ENCODE measurements at regions not wholly inside any gene's neighbourhood (a gene's known extent, or its start where the extent isn't known, plus 50 kb on each side); places are given as distances from the start of the nearest gene placed in this dataset.
"Not testable (repeated sequence)": the region's sequence is repeated elsewhere in the genome, so short reads cannot be mapped to it uniquely, and the experiment has no call there.

DNA sequence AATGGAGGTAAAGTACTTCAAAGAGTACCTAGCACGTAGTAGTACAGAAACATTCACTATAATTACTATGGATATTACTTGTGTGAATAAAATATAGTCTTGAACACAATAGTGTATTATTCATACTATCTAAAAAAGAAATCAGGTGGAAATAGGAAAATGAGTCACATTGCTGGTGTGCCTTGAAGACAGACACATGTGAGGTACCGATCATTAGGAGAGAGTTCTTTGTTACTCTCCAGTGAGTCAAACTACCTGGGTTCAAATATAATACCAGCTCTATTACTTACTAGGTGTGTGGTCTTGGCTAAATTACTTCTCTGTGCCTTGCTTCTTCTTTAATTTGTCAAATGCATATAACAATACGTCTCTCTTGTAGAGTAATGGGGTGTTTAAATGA, 50.8 kb upstream of the BEND6 start:
- no peak for DNase-seq (ENCODE audit: low read depth, low spot score)

DNA sequence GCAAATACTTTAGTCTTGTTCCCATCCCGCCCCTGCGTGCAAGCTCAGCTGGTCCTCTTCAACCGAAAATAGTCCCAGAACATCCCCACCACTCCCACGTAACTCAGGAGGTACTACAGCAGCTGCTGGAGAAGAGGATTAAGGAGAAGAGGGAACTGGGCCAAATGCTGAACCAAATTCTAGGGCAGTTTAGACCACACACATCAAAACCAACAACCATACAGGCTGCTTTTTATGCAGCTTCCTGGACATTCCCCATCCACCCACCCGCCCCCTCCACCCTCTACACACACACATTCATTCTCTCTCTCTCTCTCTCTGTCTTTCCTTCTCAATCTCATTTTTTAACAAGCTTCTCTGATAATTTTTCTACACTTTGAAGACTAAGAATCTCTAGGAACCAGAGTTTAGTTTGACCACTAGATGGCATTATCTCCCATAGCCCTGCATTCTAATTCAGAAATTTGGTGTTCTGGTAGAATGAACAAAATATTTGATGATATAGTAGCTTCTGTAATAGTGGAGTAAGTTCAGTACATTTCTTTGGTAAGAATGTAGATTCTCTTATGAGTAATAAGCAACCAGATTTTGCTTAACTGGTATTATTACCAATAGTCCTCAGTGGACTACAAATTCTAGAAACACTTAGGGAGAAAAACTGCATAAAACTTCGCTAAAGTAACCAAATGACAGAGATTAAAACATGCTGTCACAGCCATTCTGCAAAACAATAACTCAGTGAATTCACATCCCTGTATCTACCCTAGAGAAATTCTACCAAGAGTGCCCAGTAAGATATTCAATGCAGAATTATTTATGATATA, 52.1 kb upstream of the BEND6 start:
- no peak for DNase-seq (ENCODE audit: low read depth, low spot score)

DNA sequence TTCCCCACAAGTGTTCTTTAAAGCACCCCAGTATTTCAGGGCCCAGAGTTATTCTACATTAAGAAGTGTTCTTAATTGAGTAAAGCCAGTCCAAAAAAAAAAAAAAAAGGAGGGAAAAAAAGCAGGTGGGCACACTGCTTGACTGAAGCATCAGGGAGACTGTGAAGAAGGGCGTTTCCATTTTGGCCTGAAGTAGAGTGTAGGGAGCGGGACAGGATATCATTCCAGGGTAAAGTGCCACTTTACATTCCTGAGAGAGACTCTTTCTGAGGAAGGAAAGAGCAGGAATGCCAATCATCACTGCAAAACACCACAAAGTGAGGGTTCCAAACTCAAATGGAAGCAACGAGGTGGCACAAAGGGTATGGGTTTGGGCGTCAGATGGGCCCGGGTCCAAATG, 54.1 kb upstream of the BEND6 start:
- no peak for DNase-seq (ENCODE audit: low read depth, low spot score)

DNA sequence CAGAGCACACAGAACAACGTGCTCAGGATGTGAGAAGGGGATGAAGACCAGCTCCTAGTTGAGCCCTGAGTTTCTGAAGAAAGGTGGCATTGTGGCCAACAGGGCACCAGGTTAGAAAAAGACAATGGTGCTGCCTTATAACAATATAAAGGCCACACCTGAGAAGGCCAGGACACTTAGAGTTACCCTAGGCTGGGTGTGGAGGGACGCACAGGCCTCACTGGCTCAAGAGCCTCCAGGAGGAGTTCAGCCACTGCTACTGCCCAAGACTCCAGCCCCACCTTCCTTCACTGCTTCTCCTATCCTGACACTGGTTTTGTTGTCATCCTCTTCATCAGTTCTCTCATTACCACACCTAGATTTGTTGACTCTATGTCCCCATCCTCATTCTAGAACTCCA, 55.2 kb upstream of the BEND6 start:
- DNase-seq (ENCODE audit: low read depth, low spot score), result no peak

DNA sequence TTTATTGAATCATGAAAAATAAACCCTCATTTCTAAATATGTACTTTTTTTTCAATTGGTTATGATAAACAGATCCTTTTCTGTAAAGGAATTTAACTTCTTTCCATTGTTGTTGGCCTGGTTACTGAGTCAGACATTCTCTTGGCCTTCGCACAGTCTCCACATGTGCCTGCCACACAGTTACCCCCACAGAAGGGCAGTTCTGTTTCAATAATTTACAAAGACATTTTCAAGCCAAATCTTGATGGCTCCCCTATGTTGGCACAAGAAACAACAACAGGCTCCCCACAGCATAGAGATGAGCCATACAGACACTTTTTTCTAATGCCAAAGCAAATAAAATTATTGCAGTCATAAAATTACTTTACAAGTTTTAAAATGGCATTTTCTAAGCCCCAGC, 55.6 kb upstream of the BEND6 start:
- DNase-seq (ENCODE audit: low read depth, low spot score), result no peak

DNA sequence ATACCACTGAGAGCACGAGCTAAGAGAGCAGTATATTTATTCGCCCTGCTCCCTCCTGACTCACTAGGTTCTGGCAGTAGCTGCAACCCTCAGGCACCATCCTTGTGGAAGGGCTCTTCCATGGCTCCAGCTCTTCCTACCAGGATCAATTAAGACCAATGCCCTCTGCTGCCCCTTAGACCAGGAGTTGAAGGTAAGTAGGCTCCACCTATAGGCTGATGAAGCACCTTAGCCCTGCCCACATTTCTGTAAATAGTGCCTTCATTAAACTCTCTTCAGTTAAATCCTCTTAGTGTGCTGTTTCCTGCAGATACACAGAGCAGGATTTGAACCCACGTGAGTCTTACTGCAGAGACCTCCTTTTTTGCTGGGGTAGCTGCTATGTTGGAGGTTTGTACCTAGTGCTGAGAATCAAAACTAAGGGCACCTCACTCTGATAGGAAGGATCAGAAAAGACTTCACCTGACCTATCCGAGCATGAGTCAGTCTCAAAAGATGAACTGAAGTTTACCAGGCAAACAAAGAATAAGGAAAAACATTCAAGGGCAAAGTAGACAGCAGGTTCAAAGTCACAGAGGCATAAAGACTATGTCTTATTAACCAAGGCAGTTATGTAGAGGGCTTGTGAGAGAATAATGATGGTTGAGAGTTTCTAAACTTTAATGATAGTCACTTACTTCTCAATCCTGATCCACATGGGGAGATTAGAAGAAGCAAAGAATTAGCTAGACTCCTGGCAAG, 56.9 kb upstream of the BEND6 start:
- DNase-seq (ENCODE audit: low read depth, low spot score), result no peak

DNA sequence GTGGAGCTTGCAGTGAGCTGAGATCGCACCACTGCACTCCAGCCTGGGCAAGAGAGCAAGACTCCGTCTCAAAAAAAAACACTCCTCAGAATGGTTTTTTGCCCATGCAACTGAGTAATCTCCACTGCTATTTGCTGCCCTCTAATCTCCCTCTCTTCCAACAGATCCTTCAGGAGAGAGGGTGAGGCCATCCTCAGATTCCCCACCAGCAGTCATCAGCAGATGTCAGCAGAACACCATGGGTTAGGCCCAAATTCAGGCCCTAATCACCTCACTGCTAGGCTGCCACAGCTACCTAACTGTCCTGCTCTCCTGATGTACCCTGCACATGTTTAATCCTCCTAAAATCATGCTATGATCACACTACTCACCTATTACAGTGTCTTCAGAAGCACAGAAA, 63.2 kb upstream of the BEND6 start:
- no peak for DNase-seq (ENCODE audit: low read depth, low spot score)

DNA sequence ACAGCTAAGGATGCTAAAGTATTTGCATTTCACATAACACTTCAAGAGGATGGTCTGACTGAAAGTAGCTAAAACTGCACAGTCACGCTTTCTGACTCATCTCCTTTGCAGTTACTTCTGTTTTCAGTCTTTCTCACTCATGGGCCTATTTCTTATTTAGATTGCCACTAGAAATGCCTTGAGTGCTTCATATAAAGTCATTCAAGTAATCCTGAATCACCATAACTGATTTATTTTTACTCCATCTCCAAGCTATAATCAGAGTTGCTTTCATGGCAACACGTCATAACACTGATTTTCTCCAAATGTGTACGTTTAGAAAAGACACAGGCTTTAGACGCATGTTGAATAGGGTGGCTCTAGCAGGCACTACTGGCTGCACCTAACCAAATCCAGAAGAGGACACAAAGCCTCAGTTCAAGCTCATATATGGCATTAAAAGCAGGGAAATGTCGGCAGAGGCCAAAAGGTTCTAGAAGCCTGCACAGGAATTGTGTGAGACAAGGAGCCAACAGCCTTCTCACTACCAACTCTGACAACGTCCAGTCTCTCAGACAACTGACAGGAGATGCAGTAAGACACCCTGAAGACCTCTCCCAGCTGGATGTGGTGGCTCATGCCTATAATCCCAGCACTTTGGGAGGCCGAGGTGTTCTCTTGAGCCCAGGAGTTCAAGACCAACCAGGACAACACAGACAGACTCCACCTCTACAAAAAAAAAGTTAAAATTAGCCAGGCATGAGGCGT, 64.1 kb upstream of the BEND6 start:
- no peak for DNase-seq (ENCODE audit: low read depth, low spot score)

DNA sequence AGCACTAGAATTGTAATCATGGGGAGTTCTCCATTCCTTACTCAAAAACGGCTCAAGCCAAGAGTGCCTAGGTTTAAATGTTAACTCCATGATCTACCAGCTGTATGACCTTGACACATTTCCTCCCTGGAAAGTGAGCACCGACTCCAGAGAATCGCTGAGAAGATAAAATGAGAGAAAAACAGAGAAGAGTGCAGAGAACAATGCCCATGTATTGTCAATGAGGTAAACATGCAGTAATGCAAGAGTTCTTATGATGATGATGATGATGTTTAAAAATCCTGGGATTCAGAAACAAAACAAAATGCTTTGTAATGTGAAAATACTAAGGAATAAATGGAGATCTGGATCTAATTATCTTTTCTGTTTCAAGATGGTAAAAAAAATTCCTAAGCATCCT, 64.8 kb upstream of the BEND6 start:
- DNase-seq (ENCODE audit: low read depth, low spot score), result no peak

DNA sequence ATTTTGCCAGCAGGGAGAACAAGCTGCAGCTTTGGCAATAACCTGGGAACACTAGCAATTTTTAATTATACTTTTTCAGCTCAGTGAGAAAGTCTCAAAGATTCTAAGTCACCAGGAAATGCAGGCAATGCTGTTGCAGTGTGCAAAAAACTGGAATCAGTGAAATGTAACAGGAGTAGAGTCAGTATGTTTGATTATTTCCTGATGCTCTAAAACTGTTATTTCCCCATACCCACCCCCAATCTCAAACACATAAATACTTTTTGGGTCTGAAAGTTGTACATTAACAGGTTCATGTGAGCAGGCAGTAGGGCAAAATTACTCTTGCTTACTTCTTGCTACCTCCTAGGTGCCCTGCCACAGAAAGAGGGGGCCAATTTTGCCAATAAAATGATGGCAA, 65.4 kb upstream of the BEND6 start:
- DNase-seq (ENCODE audit: low read depth, low spot score), result no peak

DNA sequence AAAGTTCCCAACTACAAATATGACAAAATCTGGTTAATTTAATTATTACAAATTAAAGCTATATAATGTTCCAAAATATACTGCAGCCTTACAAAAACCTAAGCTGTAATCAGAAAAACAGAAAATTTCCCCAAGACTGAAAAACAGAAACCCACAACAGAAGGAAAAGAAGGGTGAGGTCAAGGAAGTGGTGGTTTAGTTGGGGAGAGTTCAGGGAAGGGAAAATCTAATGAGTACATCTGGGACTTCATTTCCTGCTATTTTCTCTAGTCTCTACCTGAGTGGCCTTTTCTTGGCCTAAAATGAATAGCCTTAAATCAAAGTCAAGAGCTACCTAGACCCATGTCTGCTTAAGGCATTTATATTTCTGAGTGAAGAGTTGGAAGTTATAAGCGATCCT, 66.2 kb upstream of the BEND6 start:
- no peak for DNase-seq (ENCODE audit: low read depth, low spot score)

DNA sequence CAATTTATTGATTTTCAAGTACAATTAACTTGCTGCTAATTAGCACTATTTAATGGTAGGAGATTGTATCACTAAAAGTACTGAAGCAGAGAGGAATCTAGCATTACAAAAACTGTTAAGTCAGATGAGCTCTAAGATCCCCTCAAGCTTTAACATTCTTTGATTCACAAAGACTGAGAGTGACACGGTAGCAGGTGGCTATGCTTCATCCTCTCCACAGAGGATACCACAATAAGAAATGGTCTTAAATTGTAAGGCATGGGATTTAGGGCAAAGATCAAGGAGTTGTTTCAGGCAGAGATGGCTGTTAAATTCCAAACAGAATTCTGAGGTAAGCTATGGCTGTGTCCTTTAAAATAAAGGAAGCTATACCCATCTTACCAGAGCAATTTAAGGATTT, 67.8 kb upstream of the BEND6 start:
- no peak for DNase-seq (ENCODE audit: low read depth, low spot score)

DNA sequence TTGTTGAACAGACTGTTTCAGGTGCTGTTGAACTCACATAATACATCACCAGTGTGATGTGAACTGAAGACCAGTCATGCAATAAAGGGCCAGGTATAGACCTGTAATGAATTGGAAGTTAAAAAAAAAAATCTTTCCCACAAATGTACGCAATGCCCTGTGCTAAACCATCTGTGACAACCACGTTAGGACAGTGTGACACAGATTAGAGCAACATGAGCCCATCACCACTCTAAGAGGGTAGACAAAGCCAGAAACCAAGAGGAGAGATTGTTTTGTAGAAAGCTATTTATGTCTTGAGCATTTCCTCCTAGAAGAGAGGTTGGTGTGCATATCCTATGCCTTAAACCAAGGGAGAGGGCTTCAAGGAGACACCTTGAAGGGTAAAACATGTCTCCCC, 77.0 kb upstream of the BEND6 start:
- DNase-seq (ENCODE audit: low read depth, low spot score), result no peak

DNA sequence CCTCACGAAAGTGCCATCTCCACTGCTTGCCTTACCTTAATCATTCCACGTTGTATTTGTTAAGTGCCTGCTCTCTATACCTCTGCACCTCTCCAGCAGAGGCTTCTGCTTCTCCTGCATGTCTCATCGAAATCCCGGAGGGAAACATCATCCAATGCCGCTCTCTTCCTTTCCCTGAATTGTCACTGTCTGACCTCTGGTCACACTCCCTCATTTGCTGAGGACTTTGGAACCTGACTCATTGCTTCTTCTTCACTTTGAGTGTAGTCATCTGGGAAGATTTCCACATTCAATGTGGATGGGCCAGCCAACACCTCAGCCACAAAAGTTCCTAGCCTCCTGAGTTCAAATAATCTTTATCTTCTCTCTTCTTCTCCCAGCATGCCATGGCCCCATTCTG, 78.9 kb upstream of the BEND6 start:
- DNase-seq (ENCODE audit: low read depth, low spot score), result no peak

DNA sequence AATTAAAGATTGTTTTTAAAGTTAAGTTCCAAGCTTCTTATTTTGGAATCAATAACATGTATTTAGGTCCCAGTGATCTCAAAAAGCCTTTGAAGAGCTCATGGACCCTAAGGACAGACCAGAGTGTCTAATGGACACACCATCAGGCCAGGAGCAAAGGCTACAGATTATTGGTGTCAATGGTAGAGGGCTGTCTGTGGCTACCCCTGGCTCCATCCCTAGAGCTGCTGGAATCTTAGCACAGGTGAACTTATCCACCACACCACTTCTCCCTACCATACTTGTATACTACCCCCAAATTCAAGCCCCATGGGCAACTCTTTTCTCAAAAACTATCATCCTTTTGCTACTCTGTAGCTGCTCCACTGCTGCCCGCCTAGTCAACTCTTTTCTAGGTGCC, 79.4 kb upstream of the BEND6 start:
- DNase-seq (ENCODE audit: low read depth, low spot score), result no peak

DNA sequence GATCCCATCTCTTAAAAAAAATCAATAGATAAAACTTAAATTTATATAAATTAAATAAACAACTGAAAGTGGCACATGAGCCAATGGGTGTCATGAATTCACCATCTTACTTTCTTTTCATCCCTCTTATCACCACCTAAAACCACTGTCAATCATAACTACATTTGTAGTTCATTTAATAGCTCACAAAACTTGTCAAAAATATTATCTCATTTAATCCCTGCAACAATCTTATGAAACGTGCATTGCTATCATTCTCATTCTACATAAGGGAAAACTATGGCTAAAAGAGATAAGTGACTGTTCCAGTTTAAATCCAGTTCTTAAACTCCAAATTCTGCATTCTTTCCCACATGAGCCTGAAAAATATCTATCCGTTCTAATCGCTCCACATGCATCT, 80.6 kb upstream of the BEND6 start:
- no peak for DNase-seq (ENCODE audit: low read depth, low spot score)

DNA sequence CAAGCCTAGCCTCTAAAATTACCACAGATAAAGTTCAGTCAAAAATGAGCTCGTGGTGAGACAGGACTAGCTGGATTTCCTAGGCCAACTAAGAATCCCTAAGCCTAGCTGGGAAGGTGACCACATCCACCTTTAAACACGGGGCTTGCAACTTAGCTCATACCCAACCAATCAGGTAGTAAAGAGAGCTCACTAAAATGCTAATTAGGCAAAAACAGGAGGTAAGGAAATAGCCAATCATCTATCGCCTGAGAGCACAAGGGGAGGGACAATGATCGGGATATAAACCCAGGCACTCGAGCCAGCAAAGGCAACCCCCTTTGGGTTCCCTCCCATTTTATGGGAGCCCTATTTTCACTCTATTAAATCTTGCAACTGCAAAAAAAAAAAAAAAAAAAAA, 84.9 kb upstream of the BEND6 start:
- DNase-seq (ENCODE audit: low read depth, low spot score), result not testable (repeated sequence)

DNA sequence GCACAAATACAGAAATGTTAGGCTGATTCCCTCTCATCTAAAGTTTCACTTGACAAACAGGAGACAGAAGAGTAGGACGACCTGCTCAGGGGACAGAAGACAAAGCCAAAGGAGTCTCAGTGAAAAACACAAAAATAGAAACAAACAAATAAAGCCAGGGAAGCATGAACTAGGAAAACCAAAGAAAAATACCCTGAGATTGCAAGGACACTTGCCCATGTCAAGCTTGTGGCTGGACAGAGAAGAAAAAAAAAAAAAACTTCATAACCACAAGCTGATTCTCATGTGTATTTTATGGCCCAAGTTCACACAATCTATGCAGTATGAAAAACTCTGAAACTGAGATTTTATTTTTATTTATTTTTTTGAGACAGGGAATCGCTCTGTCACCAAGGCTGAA, 85.6 kb upstream of the BEND6 start:
- DNase-seq (ENCODE audit: low read depth, low spot score), result no peak

DNA sequence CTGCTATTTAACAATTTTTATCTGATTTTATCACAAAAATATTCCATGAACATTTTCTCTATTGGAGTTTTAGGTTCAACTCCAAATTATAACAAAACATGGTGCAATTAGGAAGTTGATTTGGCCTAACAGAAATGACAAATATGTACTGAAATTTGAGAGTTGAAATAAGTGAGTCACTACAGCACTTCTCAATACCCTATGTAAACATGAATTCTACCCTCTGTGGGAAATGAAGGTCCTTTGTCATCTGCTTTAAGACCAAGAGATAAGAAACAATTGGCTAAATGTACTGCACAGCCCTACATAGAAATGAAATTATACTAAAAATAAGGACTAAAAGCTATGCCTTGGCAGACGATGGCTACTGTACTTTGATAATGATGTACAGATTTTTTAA, 86.2 kb upstream of the BEND6 start:
- peak; percentile 86 for DNase-seq (ENCODE audit: low read depth, low spot score)

DNA sequence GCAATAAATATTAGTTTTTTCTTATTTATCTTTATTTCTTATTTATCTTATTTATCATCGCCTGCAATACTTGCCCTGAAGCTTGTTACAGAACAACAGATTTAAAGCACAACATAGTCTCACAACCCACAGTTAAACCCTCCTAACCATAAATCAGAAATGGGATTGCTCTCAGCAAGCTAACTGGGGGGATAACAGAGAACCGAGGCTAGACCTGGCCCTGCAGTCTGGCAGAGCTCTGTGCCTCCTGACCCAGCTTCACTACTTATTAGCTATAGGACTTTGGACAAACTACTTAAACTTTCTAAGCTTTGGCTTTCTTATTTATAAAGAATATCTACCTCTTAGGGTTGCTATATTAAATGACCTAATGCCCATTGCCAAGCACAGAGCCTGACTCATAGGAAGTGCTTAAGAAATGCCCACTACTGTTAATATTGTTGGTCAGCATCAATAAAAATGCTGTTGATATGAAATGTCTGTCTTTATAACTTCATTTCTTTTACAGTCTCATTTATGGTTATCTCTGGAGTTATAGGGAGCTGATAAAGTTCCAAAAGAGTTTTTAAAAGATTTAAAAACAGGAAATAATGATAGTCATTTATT, 87.9 kb upstream of the BEND6 start:
- DNase-seq (ENCODE audit: low read depth, low spot score), result peak; percentile 63

DNA sequence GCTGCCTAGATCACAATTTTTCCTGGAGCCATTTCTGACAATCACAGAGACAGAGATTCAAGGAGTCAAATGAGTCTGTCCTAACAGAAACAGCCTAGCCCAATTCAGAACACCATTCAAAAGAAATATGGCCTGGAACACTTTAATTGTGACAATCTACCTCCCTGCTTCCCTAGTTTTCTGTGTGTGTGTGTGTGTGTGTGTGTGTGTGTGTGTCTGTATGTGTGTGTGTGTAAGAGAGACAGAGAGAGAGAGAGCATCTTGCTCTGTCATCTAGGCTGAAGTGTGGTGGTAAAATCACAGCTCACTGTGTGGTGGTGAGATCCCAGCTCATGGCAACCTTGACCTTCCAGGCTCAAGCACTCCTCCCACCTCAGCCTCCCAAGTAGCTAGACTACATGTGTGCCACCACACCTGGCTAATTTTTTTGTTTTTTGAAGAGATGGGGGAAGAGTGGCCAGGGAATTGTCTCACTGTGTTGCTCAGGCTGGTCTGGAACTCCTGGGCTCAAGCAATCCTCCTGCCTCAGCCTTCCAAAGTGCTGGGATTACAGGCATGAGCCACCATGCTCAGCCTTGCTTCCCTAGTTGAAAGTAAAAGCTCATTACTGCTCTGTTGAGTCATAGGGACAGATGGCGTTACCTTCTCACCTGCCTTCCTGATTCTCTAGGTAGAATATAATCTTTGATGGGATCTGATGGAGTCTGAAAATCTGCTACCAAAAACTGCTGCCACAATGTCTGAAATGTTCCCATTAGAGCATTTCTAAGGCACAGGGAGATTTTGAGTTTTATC, 89.6 kb upstream of the BEND6 start:
- DNase-seq (ENCODE audit: low read depth, low spot score), result no peak

Measured in pulmonary artery endothelial cell (primary cell).